Right cardiac atrium (tissue), 5 donors: ENCODE measurements at regions not wholly inside any gene's neighbourhood (a gene's known extent, or its start where the extent isn't known, plus 50 kb on each side); places are given as distances from the start of the nearest gene placed in this dataset.
A peak's percentile ranks its signal among the peaks of the same experiment; 100 is the strongest.

ENCODE experiments used
- ATAC-seq, 2 donors: fragments of 200-7000 bp; cut with Tn5 transposase; one replicate each; pipeline versions ENCODE4 v1.8.0 to v1.9.1; 2020; ENCODE audit warnings: moderate library complexity in 2 of 2, mild to moderate bottlenecking in 1 of 2
- DNase-seq, 3 donors: peaks; one replicate each; pipeline ENCODE4 v3.0.0-alpha.2; 2020
- H3K27ac ChIP-seq: one replicate; pipeline ENCODE4 v1.5.1; 2013; ENCODE audit warnings: mild to moderate bottlenecking, low read length, control low read depth, moderate library complexity
- H3K27me3 ChIP-seq: one replicate; pipeline ENCODE4 v1.6.1; 2013; ENCODE audit not compliant: control insufficient read depth, insufficient read depth
- H3K4me1 ChIP-seq: one replicate; pipeline ENCODE4 v1.6.1; 2013; ENCODE audit warnings: low read length; ENCODE audit not compliant: control insufficient read depth, insufficient read depth
- H3K4me3 ChIP-seq: one replicate; pipeline ENCODE4 v1.5.1; 2013; ENCODE audit warnings: low read length, control low read depth
- H3K9me3 ChIP-seq: one replicate; pipeline ENCODE4 v1.6.1; 2013; ENCODE audit warnings: low read length; ENCODE audit not compliant: control insufficient read depth
- WGBS: extraction: QIAGEN DNeasy Blood & Tissue Kit; methylation state at CpG from one replicate; pipeline ENCODE4 v1.1.7; 2013; 5-methylcytosine and 5-hydroxymethylcytosine counted together
- intact Hi-C, 4 donors: fragments of 100-400 bp; cut with DNase I; formaldehyde crosslinking; loops; one replicate each; pipeline versions ENCODE4 v1.11.0 to v1.14.0; 2022 to 2023
- donor health status: healthy with polysubstance abuse.
- donor health status: DM: no; HTN: yes; CAD: no.
- donor health status: DM: no; HTN: no; CAD: no.
- donor health status: DM: no; HTN: yes; CAD: no; lungs with severe emphysema.
- donor health status: DM: yes; HTN: yes; CAD: no.

DNA sequence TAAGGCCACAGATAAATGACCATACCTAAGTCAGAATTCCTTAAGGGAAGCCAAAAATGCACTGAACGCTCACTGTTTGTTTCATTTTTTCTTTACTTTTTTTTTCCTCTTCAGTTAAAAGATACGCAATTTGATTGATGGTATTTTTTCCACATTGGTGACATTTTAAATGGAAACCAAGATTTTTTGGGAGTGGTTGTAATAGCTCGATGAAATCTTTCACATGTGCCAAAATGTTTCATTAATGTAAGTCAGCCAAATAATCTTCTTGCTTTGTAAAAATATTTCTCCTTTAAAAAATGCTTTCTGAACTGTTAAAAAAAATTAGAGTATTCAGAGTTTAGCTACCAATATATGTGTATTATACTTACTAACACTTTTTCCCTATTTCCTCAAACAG, 339.8 kb downstream of the ZEB2 start:
- Histone ChIP-seq H3K4me1 (no peaks in the 10 kb centered on the region), H3K27ac (no peak overlapping the region), H3K4me3 (no peak overlapping the region), H3K9me3 (no peaks in the 10 kb centered on the region), H3K27me3 (no peaks in the 10 kb centered on the region)
- DNase-seq = no peak
- intact Hi-C loops = no loop called here
- no peak for ATAC-seq
- 66% methylated on average over 3 of the region's 3 CpGs for WGBS

GRCh38 chr2:144170179-144170578, 349.7 kb downstream of the ZEB2 start:
- Histone ChIP-seq H3K9me3 (no peaks in the 10 kb centered on the region), H3K4me1 (no peaks in the 10 kb centered on the region), H3K27me3 (no peaks in the 10 kb centered on the region), H3K4me3 (no peak overlapping the region), H3K27ac (no peak overlapping the region)
- WGBS = 88% methylated on average over 1 of the region's 1 CpG
- ATAC-seq = no peak
- intact Hi-C loops = no loop called here
- peak in 1 of 3 donors; percentile 11 for DNase-seq

DNA sequence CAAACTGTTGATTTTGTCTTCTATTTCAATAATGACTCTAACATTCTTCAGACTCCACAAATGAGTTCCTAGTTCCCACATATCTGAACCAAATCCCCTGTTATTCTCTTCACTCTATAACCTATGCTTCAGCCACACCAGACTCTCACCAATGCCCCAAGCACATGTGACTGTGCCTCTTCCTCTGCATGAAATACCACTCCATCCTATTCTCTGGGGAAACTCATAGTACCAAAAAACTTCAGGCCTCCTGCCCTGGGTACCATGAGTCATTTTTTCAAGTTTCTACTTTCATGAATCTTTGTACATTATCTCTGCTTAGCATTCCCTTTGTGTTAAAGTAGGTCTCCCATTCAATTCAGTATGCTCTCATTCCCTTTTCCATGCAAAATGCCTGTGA, 353.2 kb downstream of the ZEB2 start:
- no peaks in the 10 kb centered on the region for H3K9me3 ChIP-seq
- H3K27me3 ChIP-seq = no peaks in the 10 kb centered on the region
- H3K27ac ChIP-seq = no peak overlapping the region
- H3K4me1 ChIP-seq = no peaks in the 10 kb centered on the region
- no peak for DNase-seq
- intact Hi-C loops = no loop called here
- no peak for ATAC-seq
- H3K4me3 ChIP-seq = no peak overlapping the region

DNA sequence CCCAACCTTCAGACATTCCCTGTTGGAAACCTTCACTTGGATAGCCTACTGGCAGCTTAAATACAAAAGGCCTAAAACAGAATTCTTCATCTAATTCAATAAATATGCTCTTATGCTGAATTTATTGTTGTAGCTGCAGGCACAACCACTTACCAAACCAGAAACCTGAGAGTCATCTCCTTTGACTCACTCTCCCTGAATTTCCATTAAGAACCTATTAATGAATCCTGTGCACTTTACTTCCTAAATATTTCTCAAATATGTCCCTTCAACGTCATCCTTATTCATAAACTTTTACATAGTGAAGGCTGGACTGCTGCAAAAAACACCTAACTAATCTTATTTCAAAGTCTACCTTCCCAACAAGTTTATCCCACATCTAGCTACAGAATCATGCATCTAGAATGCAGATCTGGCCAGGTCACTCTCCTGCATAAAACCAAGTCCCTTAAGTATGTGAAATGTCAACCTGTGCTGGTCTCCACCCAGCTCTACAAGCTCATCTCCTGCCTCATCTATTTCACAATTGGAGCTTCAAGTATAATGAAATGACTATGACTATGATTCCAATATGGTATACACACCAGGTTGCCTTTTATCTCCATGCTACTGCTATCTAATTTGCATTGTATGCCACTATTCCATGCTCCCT, 354.2 kb downstream of the ZEB2 start:
- Histone ChIP-seq H3K27ac (no peak overlapping the region), H3K9me3 (no peaks in the 10 kb centered on the region), H3K4me1 (no peaks in the 10 kb centered on the region), H3K27me3 (no peaks in the 10 kb centered on the region), H3K4me3 (no peak overlapping the region)
- WGBS = 95% methylated on average over 1 of the region's 1 CpG
- no peak for DNase-seq
- ATAC-seq = no peak
- intact Hi-C loops = no loop called here

GRCh38 chr2:144163592-144163991, 356.3 kb downstream of the ZEB2 start:
- H3K9me3 ChIP-seq = no peaks in the 10 kb centered on the region
- ATAC-seq (no peak), DNase-seq (no peak)
- H3K27me3 ChIP-seq = no peaks in the 10 kb centered on the region
- no peak overlapping the region for H3K27ac ChIP-seq
- H3K4me1 ChIP-seq = no peaks in the 10 kb centered on the region
- 92% methylated on average over 2 of the region's 2 CpGs for WGBS
- no peak overlapping the region for H3K4me3 ChIP-seq
- intact Hi-C loops = no loop called here

DNA sequence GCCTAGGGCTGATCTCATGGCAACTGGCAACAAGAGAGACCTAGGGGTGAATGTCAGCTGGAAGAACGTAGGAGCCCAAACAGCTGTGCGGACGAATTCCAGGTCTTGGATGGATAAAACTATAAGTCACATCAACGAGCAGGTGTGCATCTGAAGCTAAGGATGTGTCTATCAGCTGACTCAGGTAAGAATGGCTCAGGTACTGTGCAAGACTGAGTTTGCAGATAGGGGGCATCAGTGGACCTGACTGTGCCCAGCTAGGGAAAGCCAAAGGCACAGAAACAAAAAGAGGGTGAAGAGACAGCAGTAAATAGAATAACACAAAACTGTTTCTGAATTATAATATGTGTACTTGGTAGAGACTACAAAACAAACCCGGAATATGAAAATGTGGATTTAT, 357.3 kb downstream of the ZEB2 start:
- Histone ChIP-seq H3K27me3 (no peaks in the 10 kb centered on the region), H3K4me1 (no peaks in the 10 kb centered on the region), H3K4me3 (no peak overlapping the region), H3K9me3 (no peaks in the 10 kb centered on the region), H3K27ac (no peak overlapping the region)
- intact Hi-C loops = no loop called here
- ATAC-seq (peak in 1 of 2 donors; percentile 45), DNase-seq (no peak)
- WGBS = 91% methylated on average over 5 of the region's 5 CpGs

GRCh38 chr2:144161061-144161460, 358.9 kb downstream of the ZEB2 start:
- no peak overlapping the region for H3K4me3 ChIP-seq
- H3K27me3 ChIP-seq = no peaks in the 10 kb centered on the region
- no peaks in the 10 kb centered on the region for H3K9me3 ChIP-seq
- ATAC-seq (no peak), DNase-seq (no peak)
- H3K27ac ChIP-seq = no peak overlapping the region
- WGBS = 93% methylated on average over 3 of the region's 3 CpGs
- H3K4me1 ChIP-seq = no peaks in the 10 kb centered on the region
- intact Hi-C loops = no loop called here

GRCh38 chr2:144159240-144159639, 360.7 kb downstream of the ZEB2 start:
- Histone ChIP-seq H3K27ac (no peak overlapping the region), H3K4me3 (no peak overlapping the region), H3K4me1 (no peaks in the 10 kb centered on the region), H3K27me3 (no peaks in the 10 kb centered on the region), H3K9me3 (no peaks in the 10 kb centered on the region)
- intact Hi-C loops = no loop called here
- DNase-seq (no peak), ATAC-seq (no peak)
- WGBS = 89% methylated on average over 4 of the region's 4 CpGs

- WGBS = 97% methylated on average over 2 of the region's 2 CpGs
- intact Hi-C loops = no loop called here
- ATAC-seq (no peak), DNase-seq (no peak)
- H3K27ac ChIP-seq = no peak overlapping the region
- no peak overlapping the region for H3K4me3 ChIP-seq
- H3K4me1 ChIP-seq = no peaks in the 10 kb centered on the region
- H3K9me3 ChIP-seq = no peaks in the 10 kb centered on the region
- H3K27me3 ChIP-seq = no peaks in the 10 kb centered on the region
Measured at GRCh38 chr2:144158096-144158495, 361.8 kb downstream of the ZEB2 start.

DNA sequence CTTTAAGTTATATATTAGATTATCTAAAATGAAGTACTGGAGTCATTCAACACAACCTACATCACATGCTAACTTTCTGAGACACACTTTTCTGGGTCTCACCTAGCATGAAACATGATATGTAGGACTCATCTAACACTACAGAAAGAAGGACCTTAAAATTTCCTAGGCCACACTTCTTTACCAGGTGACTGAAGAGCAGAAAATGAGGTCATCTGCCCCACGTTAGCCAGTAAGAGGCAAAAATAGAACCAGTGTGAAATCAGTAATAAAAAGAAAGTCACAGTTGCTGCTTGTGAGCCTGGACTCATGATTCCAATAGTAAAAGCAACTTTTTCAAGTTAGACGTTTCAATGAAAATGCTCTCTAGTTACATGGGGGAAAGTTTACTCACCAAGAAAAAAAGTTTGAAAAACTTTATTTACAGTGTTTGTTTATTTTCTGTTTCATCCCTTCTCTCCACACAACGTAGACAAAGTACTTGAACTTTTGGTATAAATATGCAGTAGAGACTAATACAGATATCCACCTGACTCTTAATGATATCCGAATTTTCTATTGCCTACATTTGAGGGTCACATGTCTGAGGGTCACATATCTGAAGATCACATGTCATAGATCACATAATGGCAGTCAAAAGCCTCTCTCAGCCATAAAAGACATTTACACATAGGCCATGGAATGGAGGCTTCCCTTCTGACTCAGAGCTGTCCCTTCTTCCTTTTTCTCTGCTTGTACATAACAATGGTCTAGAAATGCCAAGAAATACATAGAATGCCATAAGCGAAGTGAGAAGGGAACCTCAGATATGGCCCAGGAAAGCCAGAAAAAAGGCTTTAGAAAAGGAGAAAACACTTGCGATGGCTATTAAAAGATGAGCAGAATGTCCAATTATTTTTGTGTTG, 362.9 kb downstream of the ZEB2 start:
- H3K27me3 ChIP-seq = no peaks in the 10 kb centered on the region
- H3K4me3 ChIP-seq = no peak overlapping the region
- peaks cover 2% of the 10 kb centered on the region for H3K4me1 ChIP-seq
- 73% methylated on average over 6 of the region's 6 CpGs for WGBS
- no peak for DNase-seq
- intact Hi-C loops = no loop called here
- no peak for ATAC-seq
- H3K9me3 ChIP-seq = no peaks in the 10 kb centered on the region
- no peak overlapping the region for H3K27ac ChIP-seq

- ATAC-seq (peak in 1 of 2 donors; percentile 43), DNase-seq (no peak)
- no peak overlapping the region for H3K27ac ChIP-seq
- H3K27me3 ChIP-seq = no peaks in the 10 kb centered on the region
- H3K4me1 ChIP-seq = peaks cover 2% of the 10 kb centered on the region
- H3K4me3 ChIP-seq = no peak overlapping the region
- H3K9me3 ChIP-seq = no peaks in the 10 kb centered on the region
- 70% methylated on average over 2 of the region's 2 CpGs for WGBS
- intact Hi-C loops = no loop called here
Measured at GRCh38 chr2:144154205-144154604, 365.7 kb downstream of the ZEB2 start.
